RWPE2 (cell line): ENCODE measurements at regions not wholly inside any gene's neighbourhood (a gene's known extent, or its start where the extent isn't known, plus 50 kb on each side); places are given as distances from the start of the nearest gene placed in this dataset.

Experiments used
- ATAC-seq: fragments of 200-7000 bp; cut with Tn5 transposase; 3 replicates; pipeline ENCODE4 v1.9.1; 2021; ENCODE audit warnings: low read depth
- DNase-seq: peaks from one replicate; pipeline ENCODE4 v3.0.0-alpha.2; 2020; ENCODE audit warnings: low spot score
- H3K27ac ChIP-seq: fragments of 450-650 bp; 2 replicates; pipeline ENCODE4 v1.5.1; 2017; ENCODE audit warnings: mild to moderate bottlenecking; ENCODE audit not compliant: poor library complexity, severe bottlenecking
- H3K27me3 ChIP-seq: fragments of 250-450 bp; sonication (Bioruptor Pico); 2 replicates; pipeline ENCODE4 v1.5.1; 2021; ENCODE audit warnings: mild to moderate bottlenecking, moderate library complexity; ENCODE audit not compliant: insufficient read depth, poor library complexity, severe bottlenecking
- H3K36me3 ChIP-seq: fragments of 250-450 bp; sonication (Bioruptor Pico); 2 replicates; pipeline ENCODE4 v1.5.1; 2020; ENCODE audit warnings: low read depth, mild to moderate bottlenecking, moderate library complexity
- H3K4me1 ChIP-seq: fragments of 250-450 bp; sonication (Bioruptor Pico); 2 replicates; pipeline ENCODE4 v1.5.1; 2021; ENCODE audit warnings: mild to moderate bottlenecking, moderate library complexity; ENCODE audit not compliant: insufficient read depth, poor library complexity, severe bottlenecking
- H3K4me3 ChIP-seq: fragments of 250-450 bp; sonication (Bioruptor Pico); 2 replicates; pipeline ENCODE4 v1.5.1; 2021; ENCODE audit warnings: mild to moderate bottlenecking, moderate library complexity; ENCODE audit not compliant: severe bottlenecking
- H3K9me3 ChIP-seq: fragments of 250-450 bp; sonication (Bioruptor Pico); 2 replicates; pipeline ENCODE4 v1.5.1; 2021; ENCODE audit warnings: mild to moderate bottlenecking, moderate library complexity; ENCODE audit not compliant: severe bottlenecking
- CTCF ChIP-seq: fragments of 450-650 bp; IDR thresholded peaks from one replicate; pipeline ENCODE4 v1.5.1; 2017; ENCODE audit warnings: mild to moderate bottlenecking, moderate library complexity; ENCODE audit not compliant: poor library complexity, severe bottlenecking

DNA sequence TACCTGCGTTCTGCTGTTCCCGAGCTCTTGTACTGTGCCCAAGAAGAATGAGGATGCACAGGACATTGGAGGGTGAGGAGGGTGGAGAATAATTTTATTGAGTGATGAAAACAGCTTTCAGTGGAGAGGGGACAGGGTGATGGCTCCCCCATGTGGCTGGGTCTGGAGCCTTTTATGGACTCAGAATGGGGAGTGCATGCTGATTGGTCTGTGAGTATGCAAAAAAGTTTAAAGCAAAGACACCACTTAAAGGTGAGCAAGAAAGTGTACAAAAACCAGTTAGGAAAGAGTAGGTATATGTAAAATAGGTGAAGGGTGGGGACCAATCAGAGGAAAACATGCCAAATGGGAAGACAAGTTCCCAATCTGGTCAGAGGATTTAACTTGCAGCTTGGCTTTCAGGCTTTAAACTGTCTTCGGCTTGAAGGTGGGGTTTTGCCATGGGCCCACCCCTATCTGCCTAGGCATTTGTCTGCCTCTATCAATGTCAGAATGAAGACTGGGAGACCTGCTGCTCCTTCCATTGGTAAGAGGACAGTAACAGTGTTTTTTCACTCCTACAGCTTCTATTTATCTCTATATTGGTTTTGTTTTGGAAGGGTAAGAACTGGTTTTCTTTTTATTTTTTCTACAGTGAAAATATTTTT lies 118.0 kb upstream of the RAI14 start:
- TF ChIP-seq CTCF, result peak; percentile 31
- H3K27me3 ChIP-seq, result no peaks in the 10 kb centered on the region
- ATAC-seq, result no peak
- DNase-seq, result no peak
- H3K4me3 ChIP-seq, result no peak overlapping the region
- peaks cover 20% of the 10 kb centered on the region for H3K4me1 ChIP-seq
- H3K27ac ChIP-seq, result no peak overlapping the region
- no peaks in the 10 kb centered on the region for H3K36me3 ChIP-seq
- no peaks in the 10 kb centered on the region for H3K9me3 ChIP-seq

DNA sequence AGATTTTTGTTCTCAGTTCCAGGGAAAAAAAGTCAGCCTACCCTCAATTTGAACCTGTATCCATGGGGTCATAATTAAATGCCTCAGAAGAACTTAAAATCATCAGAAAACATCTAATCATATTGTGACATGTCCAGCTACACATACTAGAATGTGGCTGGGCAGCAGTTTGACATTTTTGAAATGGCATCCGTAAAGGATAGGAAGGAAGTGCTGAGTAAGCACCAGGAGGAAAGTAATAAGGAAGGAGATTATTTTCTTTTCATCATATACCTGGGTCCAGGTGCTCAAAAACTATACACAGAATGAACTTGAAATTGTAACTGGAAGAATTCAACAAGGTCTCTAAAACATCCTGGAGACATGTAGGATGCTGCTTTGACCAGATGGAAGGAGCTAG lies 116.9 kb upstream of the RAI14 start:
- H3K4me3 ChIP-seq, result no peak overlapping the region

GRCh38 chr5:34541067-34541466 lies 115.1 kb upstream of the RAI14 start:
- no peaks in the 10 kb centered on the region for H3K36me3 ChIP-seq
- TF ChIP-seq CTCF, result no peak
- H3K27ac ChIP-seq, result no peak overlapping the region
- DNase-seq, result no peak
- H3K27me3 ChIP-seq, result no peaks in the 10 kb centered on the region
- no peak overlapping the region for H3K4me3 ChIP-seq
- no peaks in the 10 kb centered on the region for H3K9me3 ChIP-seq
- H3K4me1 ChIP-seq, result no peaks in the 10 kb centered on the region
- ATAC-seq, result no peak

More for the DNA sequence above, 116.9 kb upstream of the RAI14 start:
- no peak for TF ChIP-seq CTCF
- Histone ChIP-seq H3K27me3 (no peaks in the 10 kb centered on the region), H3K36me3 (no peaks in the 10 kb centered on the region), H3K27ac (no peak overlapping the region), H3K9me3 (no peaks in the 10 kb centered on the region), H3K4me1 (peaks cover 13% of the 10 kb centered on the region)
- ATAC-seq, result no peak
- no peak for DNase-seq

DNA sequence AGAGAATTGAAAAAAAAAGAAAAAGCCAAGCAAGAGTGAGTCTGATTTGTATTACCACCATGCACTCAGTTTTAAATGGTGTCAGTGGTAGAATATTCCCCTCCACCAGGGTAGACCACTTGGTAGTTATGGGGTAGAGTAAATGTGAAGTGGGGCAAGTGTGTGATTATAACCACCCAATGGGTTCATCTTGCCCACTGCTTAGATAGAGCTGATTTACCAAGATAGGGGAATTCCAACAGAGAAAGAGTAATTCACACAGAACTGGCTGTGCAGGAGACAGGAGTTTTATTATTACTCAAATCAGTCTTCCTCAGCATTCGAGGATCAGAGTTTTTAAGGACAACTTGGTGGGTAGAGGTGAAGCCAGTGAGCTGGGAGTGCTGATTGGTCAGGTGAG lies 113.3 kb upstream of the RAI14 start:
- Histone ChIP-seq H3K27me3 (no peaks in the 10 kb centered on the region), H3K9me3 (no peaks in the 10 kb centered on the region), H3K4me1 (no peaks in the 10 kb centered on the region), H3K36me3 (no peaks in the 10 kb centered on the region), H3K27ac (no peak overlapping the region), H3K4me3 (no peak overlapping the region)
- DNase-seq (no peak), ATAC-seq (no peak)
- no peak for TF ChIP-seq CTCF

DNA sequence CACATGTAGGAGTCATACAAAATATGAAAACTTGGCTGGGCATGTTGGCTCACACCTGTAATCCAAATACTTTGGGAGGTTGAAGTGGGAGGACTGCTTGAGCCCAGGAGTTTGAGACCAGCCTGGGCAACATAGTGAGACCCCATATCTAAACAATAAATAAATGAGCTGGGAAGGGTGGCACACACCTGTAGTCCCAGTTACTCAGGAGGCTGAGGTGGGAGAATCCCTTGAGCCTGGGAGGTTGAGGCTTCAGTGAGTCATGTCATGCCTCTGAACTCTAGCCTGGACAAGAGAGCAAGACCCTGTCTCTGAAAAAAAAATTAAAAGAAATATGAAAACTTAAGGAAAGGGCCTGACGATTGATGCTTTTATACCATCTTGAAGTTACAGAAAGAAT lies 112.4 kb upstream of the RAI14 start:
- Histone ChIP-seq H3K9me3 (no peaks in the 10 kb centered on the region), H3K4me1 (no peaks in the 10 kb centered on the region), H3K36me3 (no peaks in the 10 kb centered on the region), H3K4me3 (no peak overlapping the region), H3K27me3 (no peaks in the 10 kb centered on the region), H3K27ac (no peak overlapping the region)
- no peak for ATAC-seq
- TF ChIP-seq CTCF, result no peak
- DNase-seq, result no peak
